K562 (cell line): ENCODE measurements at regions not wholly inside any gene's neighbourhood (a gene's known extent, or its start where the extent isn't known, plus 50 kb on each side); places are given as distances from the start of the nearest gene placed in this dataset.

Experiments
- ATAC-seq: fragments of 200-7000 bp; cut with Tn5 transposase; 3 replicates; pipeline ENCODE4 v1.9.1; 2020; ENCODE audit warnings: moderate library complexity
- BruUV-seq: library from RNA; stranded (reverse); fragments of 400-500 nt; replicated peaks from 2 replicates; lab custom pipeline; 2021; lab: Mats Ljungman, UMichigan
- CTCF ChIA-PET: fragments of 300-600 bp; formaldehyde crosslinking; extraction: SDS; loops from one replicate; lab custom pipeline; 2021; ENCODE audit warnings: low intra/inter-chr PET ratio; lab: Yijun Ruan, JAX
- POLR2A ChIA-PET: fragments of 300-600, 350-650 bp; sonication (Branson Sonifier 250); formaldehyde crosslinking; extraction: SDS; loops from one replicate; lab custom pipeline; 2021; ENCODE audit warnings: antibody characterized with exemption, inconsistent platforms; lab: Yijun Ruan, JAX
- DNase-seq, 4 experiments: peaks; one replicate each; pipeline versions ENCODE4 v3.0.0 to v3.0.0-alpha.2; 2011 to 2018; ENCODE audit warnings: low spot score in 3 of 4, mixed read lengths in 3 of 4; ENCODE audit errors: extremely low read depth in 1 of 4
- FAIRE-seq: peaks from 2 replicates; lab custom pipeline; 2011; peaks lifted over from hg19 to GRCh38; lab: Jason Lieb, UNC
- H2AFZ ChIP-seq: 2 replicates; pipeline ENCODE4 v1.6.0; 2011; ENCODE audit warnings: low read depth, low read length, control low read depth, inconsistent platforms
- H3K27ac ChIP-seq: fragments of 200-600 bp; 3 replicates; pipeline ENCODE4 v1.8.0; 2011; ENCODE audit warnings: low read depth, mild to moderate bottlenecking, control low read depth, inconsistent platforms, low read length, moderate library complexity, mixed read lengths; ENCODE audit errors: extremely low read depth
- H3K27me3 ChIP-seq, 2 experiments: fragments of 300-600 bp in 1 of 2; 2 replicates in 1 of 2; 3 replicates in 1 of 2; pipeline versions ENCODE4 v1.6.0 to v1.8.0; 2011; ENCODE audit warnings: inconsistent platforms in 2 of 2, low read length in 2 of 2, mild to moderate bottlenecking in 1 of 2, mixed read lengths in 1 of 2, moderate library complexity in 1 of 2; ENCODE audit not compliant: control insufficient read depth in 2 of 2, insufficient read depth in 2 of 2
- H3K36me3 ChIP-seq: fragments of 300-600 bp; 3 replicates; pipeline ENCODE4 v1.8.0; 2011; ENCODE audit warnings: mild to moderate bottlenecking, low read length, inconsistent platforms; ENCODE audit not compliant: control insufficient read depth, insufficient read depth
- H3K4me1 ChIP-seq, 2 experiments: fragments of 200-600 bp in 1 of 2; replicated peaks in 1 of 2; 2 replicates in 1 of 2; 3 replicates in 1 of 2; pipeline versions ENCODE4 v1.5.1 to v1.8.0; 2011; ENCODE audit warnings: inconsistent platforms in 2 of 2, low read length in 2 of 2, mild to moderate bottlenecking in 1 of 2, mixed read lengths in 1 of 2, moderate library complexity in 1 of 2; ENCODE audit not compliant: control insufficient read depth in 2 of 2, insufficient read depth in 2 of 2
- H3K4me2 ChIP-seq: 2 replicates; pipeline ENCODE4 v1.6.1; 2011; ENCODE audit warnings: low read length, control low read depth, inconsistent platforms, mixed read lengths; ENCODE audit not compliant: insufficient read depth
- H3K4me3 ChIP-seq: fragments of 200-600 bp; sonication (generic), shearing (Covaris generic); 2 replicates; pipeline ENCODE4 v1.5.1; 2016; ENCODE audit warnings: control low read depth, inconsistent platforms
- H3K79me2 ChIP-seq: fragments of 200-600 bp; 3 replicates; pipeline ENCODE4 v1.8.0; 2011; ENCODE audit warnings: low read length, inconsistent platforms; ENCODE audit not compliant: control insufficient read depth, insufficient read depth
- H3K9ac ChIP-seq, 2 experiments: 2 replicates each; pipeline versions ENCODE4 v1.6.0 to v1.6.1; 2011; ENCODE audit warnings: low read depth in 2 of 2, low read length in 2 of 2, control low read depth in 1 of 2, inconsistent platforms in 1 of 2, mild to moderate bottlenecking in 1 of 2, mixed read lengths in 1 of 2; ENCODE audit not compliant: insufficient read depth in 1 of 2
- H3K9me1 ChIP-seq: one replicate; pipeline ENCODE4 v1.6.0; 2011; ENCODE audit warnings: inconsistent platforms, mild to moderate bottlenecking, low read length, moderate library complexity; ENCODE audit not compliant: control insufficient read depth, insufficient read depth
- H3K9me3 ChIP-seq: replicated peaks from 2 replicates; pipeline ENCODE4 v1.5.1; 2011; ENCODE audit warnings: low read depth, low read length, inconsistent platforms; ENCODE audit not compliant: control insufficient read depth, insufficient read depth
- H4K20me1 ChIP-seq: replicated peaks from 2 replicates; pipeline ENCODE4 v1.6.1; 2011; ENCODE audit warnings: low read length, inconsistent platforms, mixed read lengths; ENCODE audit not compliant: control insufficient read depth, insufficient read depth
- ARID1B ChIP-seq: fragments of 450-650 bp; IDR thresholded peaks from 2 replicates; pipeline ENCODE4 v1.6.1; 2016; ENCODE audit warnings: antibody characterized with exemption, mild to moderate bottlenecking, inconsistent platforms
- CBFB ChIP-seq: sonication (generic); formaldehyde crosslinking; IDR thresholded peaks from 2 replicates; pipeline ENCODE4 v1.4.0; 2020; ENCODE audit warnings: mild to moderate bottlenecking, missing genetic modification reagents
- CC2D1A ChIP-seq: fragments of 450-650 bp; IDR thresholded peaks from 2 replicates; pipeline ENCODE4 v1.6.1; 2017; ENCODE audit warnings: mild to moderate bottlenecking
- CREB3L1 ChIP-seq: fragments of 450-650 bp; IDR thresholded peaks from 2 replicates; pipeline ENCODE4 v1.6.1; 2014; ENCODE audit warnings: low read depth, mild to moderate bottlenecking, moderate library complexity, borderline replicate concordance
- EP300 ChIP-seq: IDR thresholded peaks from 2 replicates; pipeline ENCODE4 v1.6.1; 2012; ENCODE audit warnings: low read length, improper control_type of control experiment
- HMBOX1 ChIP-seq: sonication (generic); IDR thresholded peaks from 2 replicates; pipeline ENCODE4 v1.6.1; 2016
- KAT2B ChIP-seq: IDR thresholded peaks from one replicate; pipeline ENCODE4 v1.6.1; 2012; ENCODE audit warnings: low read depth, mild to moderate bottlenecking, control low read depth, inconsistent platforms, low read length, moderate library complexity
- NCOA4 ChIP-seq: fragments of 450-650 bp; IDR thresholded peaks from 2 replicates; pipeline ENCODE4 v1.6.1; 2018; ENCODE audit warnings: mild to moderate bottlenecking; ENCODE audit not compliant: partially characterized antibody
- NFIC ChIP-seq: fragments of 450-650 bp; IDR thresholded peaks from 2 replicates; pipeline ENCODE4 v1.6.1; 2017; ENCODE audit warnings: mild to moderate bottlenecking, inconsistent platforms
- NFIX ChIP-seq: fragments of 250-450 bp; sonication (Bioruptor Pico); IDR thresholded peaks from 2 replicates; pipeline ENCODE4 v1.4.0; 2020; ENCODE audit warnings: low read depth, mild to moderate bottlenecking, moderate library complexity
- NFYB ChIP-seq: IDR thresholded peaks from 2 replicates; pipeline ENCODE4 v1.6.1; 2011; ENCODE audit warnings: mild to moderate bottlenecking, moderate library complexity; ENCODE audit not compliant: insufficient read length; ENCODE audit errors: extremely low read depth
- RCOR1 ChIP-seq, 2 experiments: IDR thresholded peaks; 2 replicates each; pipeline ENCODE4 v1.6.1; 2012; ENCODE audit warnings: low read depth in 2 of 2, low read length in 2 of 2, borderline replicate concordance in 1 of 2, improper control_type of control experiment in 1 of 2
- RNF2 ChIP-seq: sonication (generic); IDR thresholded peaks from 2 replicates; pipeline ENCODE4 v1.6.1; 2016
- SRF ChIP-seq, 2 experiments: fragments of 250-450, 450-650 bp in 1 of 2; sonication (Bioruptor Pico) in 1 of 2; sonication (generic) in 1 of 2; formaldehyde crosslinking; IDR thresholded peaks; 2 replicates each; pipeline versions ENCODE4 v1.5.0 to v1.5.1; 2020 to 2022; ENCODE audit warnings: mild to moderate bottlenecking in 1 of 2, missing genetic modification reagents in 1 of 2
- U2AF1 ChIP-seq: fragments of 200-400 bp; formaldehyde crosslinking; optimal IDR thresholded peaks from 2 replicates; pipeline ENCODE3; 2017; ENCODE audit warnings: mild to moderate bottlenecking, low read depth, low read length, moderate library complexity
- ZKSCAN3 ChIP-seq: fragments of 250-450 bp; sonication (Bioruptor Pico); IDR thresholded peaks from 2 replicates; pipeline ENCODE4 v1.4.0; 2020
- ZNF785 ChIP-seq: fragments of 250-450 bp; sonication (Bioruptor Pico); IDR thresholded peaks from 2 replicates; pipeline ENCODE4 v1.4.0; 2020; ENCODE audit warnings: mild to moderate bottlenecking
- WGBS: fragments of 100-300 bp; shearing (Covaris generic); methylation state at CpG from one replicate; pipeline ENCODE4 v1.1.6; 2016; ENCODE audit warnings: low coverage, mixed read lengths; ENCODE audit not compliant: insufficient coverage; ENCODE audit errors: missing lambda C conversion rate; 5-methylcytosine and 5-hydroxymethylcytosine counted together
- in situ Hi-C: fragments of 300-500 bp; cut with MboI; formaldehyde crosslinking; loops from 4 replicates; pipeline ENCODE4 v1.15.0; 2018; ENCODE audit warnings: inconsistent platforms, mixed read lengths
- intact Hi-C: fragments of 100-400 bp; cut with micrococcal nuclease; formaldehyde crosslinking; loops from 2 replicates; pipeline ENCODE4 v1.14.2; 2022

DNA sequence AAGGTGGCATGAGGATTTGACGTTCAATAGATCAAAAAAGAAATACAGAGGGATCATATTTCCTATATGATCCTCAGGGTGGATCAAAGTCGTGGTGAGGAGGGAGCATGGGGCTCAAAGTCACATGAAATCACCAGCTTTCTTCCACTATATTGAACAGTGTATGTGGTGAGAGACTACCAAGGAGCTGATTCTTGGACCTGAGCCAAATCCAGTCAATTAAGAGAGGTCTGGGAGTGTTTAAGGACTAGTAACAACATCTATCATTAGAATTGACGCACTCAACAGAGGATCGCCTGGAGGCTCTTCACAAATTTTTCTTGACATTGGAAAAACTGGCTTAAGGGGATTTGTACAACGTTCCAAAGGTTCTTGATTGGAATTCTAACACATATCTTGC lies 267.7 kb upstream of the PROX1 start:
- Histone ChIP-seq H2AFZ (no peak overlapping the region), H3K9me1 (no peaks in the 10 kb centered on the region), H3K79me2 (no peaks in the 10 kb centered on the region), H3K9me3 (no peaks in the 10 kb centered on the region), H3K4me2 (no peak overlapping the region), H3K9ac (no peak overlapping the region), H3K36me3 (no peaks in the 10 kb centered on the region), H3K4me3 (no peak overlapping the region), H3K27ac (no peak overlapping the region), H3K27me3 (no peaks in the 10 kb centered on the region), H4K20me1 (no peaks in the 10 kb centered on the region), H3K4me1 (peaks cover 0 to 6% of the 10 kb centered on the region in 2 experiments; a peak in 3 of 5 replicates)
- intact Hi-C loops (no loop called here), in situ Hi-C loops (no loop called here)
- TF ChIP-seq NFIC (peak; percentile 83), U2AF1 (no peak), CC2D1A (no peak), NCOA4 (no peak), CBFB (CRISPR knock-in tag) (no peak), NFIX (CRISPR knock-in tag) (peak; percentile 34; the same call in 1 of the 2 replicates)
- ChIA-PET CTCF (no interaction called here), POLR2A (no interaction called here)
- ATAC-seq (no peak), FAIRE-seq (no peak), DNase-seq (no peak)
- no TSS peak for BruUV-seq
- 6% methylated on average over 5 of the region's 5 CpGs for WGBS

- intact Hi-C loops, result no loop called here
- no peaks in the 10 kb centered on the region for H3K9me3 ChIP-seq
- BruUV-seq, result no TSS peak
- ATAC-seq (peak; percentile 29; the same call in 2 of the 3 replicates), FAIRE-seq (no peak), DNase-seq (no peak)
- no peak overlapping the region for H3K9ac ChIP-seq
- no peaks in the 10 kb centered on the region for H3K9me1 ChIP-seq
- no peak overlapping the region for H2AFZ ChIP-seq
- 4% methylated on average over 2 of the region's 2 CpGs for WGBS
- no peaks in the 10 kb centered on the region for H4K20me1 ChIP-seq
- no peak overlapping the region for H3K4me3 ChIP-seq
- H3K4me2 ChIP-seq, result no peak overlapping the region
- ChIA-PET CTCF (no interaction called here), POLR2A (no interaction called here)
- no peaks in the 10 kb centered on the region for H3K36me3 ChIP-seq
- in situ Hi-C loops, result no loop called here
- peaks cover 2 to 6% of the 10 kb centered on the region in 2 experiments; a peak in 3 of 5 replicates for H3K4me1 ChIP-seq
- no peaks in the 10 kb centered on the region for H3K27me3 ChIP-seq
- no peaks in the 10 kb centered on the region for H3K79me2 ChIP-seq
- H3K27ac ChIP-seq, result no peak overlapping the region
- TF ChIP-seq RNF2, result peak; percentile 38; the same call in 1 of the 2 replicates
- TF ChIP-seq NFYB, result no peak
- TF ChIP-seq ZKSCAN3 (CRISPR knock-in tag), result no peak
- TF ChIP-seq EP300, result peak; percentile 77
- no peak for TF ChIP-seq SRF (CRISPR knock-in tag; IDR thresholded peaks at IDR 0.05)
- 0 out of 2 replicates have a peak, but pooled peaks have one; percentile 30 for TF ChIP-seq HMBOX1
- TF ChIP-seq KAT2B, result no peak
- 0 out of 4 replicates have a peak, but pooled peaks of 1 of the 2 experiments have one; percentile 7 for TF ChIP-seq RCOR1 (IDR thresholded peaks at IDR 0.05; ENCODE audit: borderline replicate concordance in 1 of 2, low read depth in 2 of 2, low read length in 2 of 2)
- TF ChIP-seq ARID1B, result peak; percentile 26; the same call in 1 of the 2 replicates
- no peak for TF ChIP-seq CREB3L1
- no peak for TF ChIP-seq ZNF785 (CRISPR knock-in tag)
Measured at GRCh38 chr1:213723187-213723586, 264.6 kb upstream of the PROX1 start.
